Muscle layer of colon (tissue), 2 donors: ENCODE measurements at regions not wholly inside any gene's neighbourhood (a gene's known extent, or its start where the extent isn't known, plus 50 kb on each side); places are given as distances from the start of the nearest gene placed in this dataset.

ENCODE experiments used
- H3K27ac ChIP-seq: one replicate; pipeline ENCODE4 v1.7.0; 2013; ENCODE audit warnings: low read depth, mild to moderate bottlenecking, low read length, moderate library complexity
- H3K27me3 ChIP-seq, 2 donors: one replicate each; pipeline ENCODE4 v1.7.0; 2013; ENCODE audit warnings: low read length in 2 of 2, mild to moderate bottlenecking in 2 of 2; ENCODE audit not compliant: insufficient read depth in 2 of 2, control insufficient read depth in 1 of 2
- H3K36me3 ChIP-seq: one replicate; pipeline ENCODE4 v1.7.0; 2013; ENCODE audit warnings: mild to moderate bottlenecking, low read length; ENCODE audit not compliant: insufficient read depth
- H3K4me1 ChIP-seq: one replicate; pipeline ENCODE4 v1.7.0; 2013; ENCODE audit warnings: mild to moderate bottlenecking, low read length; ENCODE audit not compliant: insufficient read depth
- H3K4me3 ChIP-seq, 2 donors: one replicate each; pipeline ENCODE4 v1.7.0; 2013; ENCODE audit warnings: low read length in 2 of 2, low read depth in 1 of 2, mild to moderate bottlenecking in 1 of 2, moderate library complexity in 1 of 2
- H3K9ac ChIP-seq: one replicate; pipeline ENCODE4 v1.7.0; 2013; ENCODE audit warnings: low read length
- H3K9me3 ChIP-seq: one replicate; pipeline ENCODE4 v1.7.0; 2013; ENCODE audit warnings: mild to moderate bottlenecking, low read length
- donor health status: abdominal sarcoma.
- donor health status: Adenocarcinoma of cecum.

DNA sequence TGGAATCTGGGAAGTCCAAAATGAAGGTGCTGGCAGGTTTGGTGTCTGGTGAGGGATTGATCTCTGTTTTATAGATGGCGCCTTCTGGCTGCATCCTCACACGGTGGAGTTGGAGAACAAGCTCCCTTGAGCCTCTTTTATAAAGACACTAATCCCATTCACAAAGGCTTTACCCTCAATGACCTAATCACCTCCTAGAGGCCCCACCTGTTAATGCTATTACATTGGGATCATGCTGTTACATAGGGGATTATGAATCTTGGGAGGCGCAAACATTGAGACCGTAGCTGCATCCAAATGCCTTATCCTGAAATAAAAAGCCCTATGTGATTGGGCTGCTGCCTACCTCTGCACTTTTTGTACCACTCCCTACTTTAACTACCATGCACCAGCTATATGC, 197.1 kb upstream of the HMHB1 start:
- H3K27me3 ChIP-seq: no peaks in the 10 kb centered on the region
- H3K27ac ChIP-seq: no peak overlapping the region
- H3K4me3 ChIP-seq: no peak overlapping the region
- H3K9ac ChIP-seq: no peak overlapping the region
- H3K4me1 ChIP-seq: no peaks in the 10 kb centered on the region
- H3K36me3 ChIP-seq: no peaks in the 10 kb centered on the region
- H3K9me3 ChIP-seq: no peaks in the 10 kb centered on the region

DNA sequence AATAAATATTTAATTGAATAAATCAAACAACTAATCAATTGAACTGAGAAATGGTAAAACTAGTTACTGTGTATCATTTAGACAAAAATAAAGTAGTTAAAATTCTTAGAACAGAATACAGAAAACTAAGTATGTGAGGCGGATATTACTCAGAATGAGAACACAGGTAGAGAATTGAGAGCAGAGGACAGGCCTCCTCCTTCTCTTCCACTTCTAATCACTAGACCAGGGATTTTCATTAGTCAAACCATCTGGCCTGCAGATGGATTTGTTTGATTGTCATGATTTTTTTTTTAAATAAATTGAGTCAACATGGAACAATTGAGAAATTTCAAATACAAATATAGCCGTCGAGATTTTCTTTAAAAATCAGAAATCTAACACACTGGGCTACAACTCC, 198.6 kb upstream of the HMHB1 start:
- Histone ChIP-seq H3K9me3 (no peaks in the 10 kb centered on the region), H3K4me3 (no peak overlapping the region), H3K27ac (no peak overlapping the region), H3K27me3 (no peaks in the 10 kb centered on the region), H3K4me1 (no peaks in the 10 kb centered on the region), H3K9ac (no peak overlapping the region), H3K36me3 (no peaks in the 10 kb centered on the region)

DNA sequence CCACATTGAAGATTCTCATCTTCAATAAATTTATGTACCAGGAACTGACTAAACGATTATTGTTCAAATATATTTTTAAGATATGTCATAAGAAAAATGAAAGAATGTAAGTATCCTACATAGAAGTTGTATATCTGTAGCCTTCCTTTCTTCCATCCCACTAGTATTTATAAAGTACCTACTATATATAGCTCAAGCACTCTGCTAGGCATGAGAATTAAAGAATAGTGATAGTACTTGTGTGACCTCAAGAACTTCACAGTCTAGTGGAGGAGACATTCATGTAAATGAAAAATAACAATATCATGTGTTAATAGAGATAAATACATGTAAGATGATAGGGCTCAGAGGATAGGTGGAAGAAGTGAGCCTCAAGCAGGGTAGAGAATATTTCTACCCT, 201.0 kb upstream of the HMHB1 start:
- Histone ChIP-seq H3K4me1 (no peaks in the 10 kb centered on the region), H3K27me3 (no peaks in the 10 kb centered on the region), H3K9me3 (no peaks in the 10 kb centered on the region), H3K9ac (no peak overlapping the region), H3K4me3 (no peak overlapping the region), H3K27ac (no peak overlapping the region), H3K36me3 (no peaks in the 10 kb centered on the region)

DNA sequence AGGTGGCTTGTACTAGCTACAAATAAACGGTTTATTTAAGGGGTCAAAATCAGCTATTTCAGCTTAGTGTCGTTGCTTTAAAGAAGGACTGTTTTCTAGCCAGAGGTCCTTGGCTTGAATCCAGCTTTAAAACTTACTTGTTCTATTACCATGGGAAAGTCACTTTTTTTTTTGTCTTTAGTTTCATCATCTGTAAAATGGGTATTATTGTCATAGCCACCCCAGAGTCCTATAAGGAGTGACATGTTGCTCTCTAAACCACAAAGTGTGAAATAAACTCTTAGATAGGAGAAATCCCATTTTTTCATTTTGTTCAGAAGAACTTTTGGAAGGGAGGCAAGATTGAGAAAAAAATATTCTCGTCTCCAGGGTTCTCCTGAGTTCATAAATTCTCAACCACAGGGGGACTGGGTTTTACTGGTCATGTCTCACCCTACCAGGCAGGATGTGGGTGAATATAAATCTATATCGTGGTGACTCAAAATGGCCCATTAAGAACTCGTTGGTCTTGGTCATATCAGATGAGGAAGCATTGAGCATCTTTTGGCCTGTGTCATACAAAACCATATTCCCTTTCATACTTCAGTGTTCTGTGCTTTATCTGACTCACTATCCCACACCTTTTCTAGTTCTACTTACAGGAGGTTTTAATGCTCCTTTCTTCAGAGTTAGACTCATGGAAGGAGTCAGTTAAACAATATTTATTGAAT, 202.7 kb upstream of the NR3C1 start:
- Histone ChIP-seq H3K9ac (no peak overlapping the region), H3K4me3 (no peak overlapping the region), H3K36me3 (no peaks in the 10 kb centered on the region), H3K4me1 (no peaks in the 10 kb centered on the region), H3K27me3 (no peaks in the 10 kb centered on the region), H3K27ac (no peak overlapping the region), H3K9me3 (no peaks in the 10 kb centered on the region)

DNA sequence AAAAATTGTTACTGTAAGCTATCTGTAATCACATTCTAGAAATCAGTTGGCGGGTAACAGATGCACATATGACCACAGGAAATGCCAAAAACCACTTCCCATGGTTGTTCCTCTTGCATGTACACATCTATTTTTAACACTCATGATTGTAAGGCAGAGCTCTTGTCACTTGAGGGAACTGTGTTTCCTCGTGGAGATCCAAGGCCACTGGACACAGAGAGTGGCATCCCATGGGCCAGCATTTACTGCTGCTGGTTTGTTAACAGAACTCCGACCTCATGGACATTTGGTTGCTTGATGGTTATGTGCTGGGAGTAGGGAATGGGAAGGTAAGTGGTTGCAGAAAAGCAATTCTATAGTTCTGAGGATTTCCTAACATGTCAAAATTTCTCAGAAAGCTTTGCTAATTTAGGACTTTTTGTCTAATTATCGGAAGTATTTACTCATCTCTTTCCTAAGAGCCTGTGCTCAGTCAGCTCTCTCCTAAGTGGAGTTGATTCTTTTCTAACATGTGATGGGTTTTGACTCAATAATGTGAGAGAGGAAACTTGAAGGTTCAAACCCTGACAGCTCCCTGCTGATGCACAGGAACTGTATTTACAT, 202.0 kb upstream of the NR3C1 start:
- no peaks in the 10 kb centered on the region for H3K27me3 ChIP-seq
- H3K27ac ChIP-seq: no peak overlapping the region
- H3K9ac ChIP-seq: no peak overlapping the region

DNA sequence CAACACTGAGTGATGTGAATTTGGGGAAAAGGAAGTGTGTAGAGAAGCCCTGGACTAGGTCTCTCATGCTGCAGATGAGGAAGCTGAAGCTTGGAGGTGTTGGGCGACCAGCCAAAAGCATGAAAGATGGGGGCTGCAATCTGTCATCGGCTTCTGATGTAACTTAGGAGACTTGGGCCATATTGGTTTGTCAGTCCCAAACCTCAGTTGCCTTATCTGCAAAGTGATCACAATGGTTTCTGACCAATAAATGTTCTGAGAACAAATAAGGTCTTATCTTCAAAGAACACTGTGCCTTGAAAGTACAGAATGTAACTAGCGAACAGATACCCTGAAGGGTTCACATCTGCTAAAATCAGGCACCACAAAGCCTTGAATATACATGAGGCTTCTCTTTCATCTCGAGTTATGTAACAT, 198.4 kb upstream of the NR3C1 start:
- no peaks in the 10 kb centered on the region for H3K9me3 ChIP-seq
- H3K27me3 ChIP-seq: no peaks in the 10 kb centered on the region
- no peaks in the 10 kb centered on the region for H3K4me1 ChIP-seq
- H3K36me3 ChIP-seq: no peaks in the 10 kb centered on the region
- H3K4me3 ChIP-seq: no peak overlapping the region
- no peak overlapping the region for H3K27ac ChIP-seq
- no peak overlapping the region for H3K9ac ChIP-seq

More for the DNA sequence above, 202.0 kb upstream of the NR3C1 start:
- H3K4me3 ChIP-seq: no peak overlapping the region
- no peaks in the 10 kb centered on the region for H3K9me3 ChIP-seq
- no peaks in the 10 kb centered on the region for H3K36me3 ChIP-seq
- H3K4me1 ChIP-seq: no peaks in the 10 kb centered on the region

DNA sequence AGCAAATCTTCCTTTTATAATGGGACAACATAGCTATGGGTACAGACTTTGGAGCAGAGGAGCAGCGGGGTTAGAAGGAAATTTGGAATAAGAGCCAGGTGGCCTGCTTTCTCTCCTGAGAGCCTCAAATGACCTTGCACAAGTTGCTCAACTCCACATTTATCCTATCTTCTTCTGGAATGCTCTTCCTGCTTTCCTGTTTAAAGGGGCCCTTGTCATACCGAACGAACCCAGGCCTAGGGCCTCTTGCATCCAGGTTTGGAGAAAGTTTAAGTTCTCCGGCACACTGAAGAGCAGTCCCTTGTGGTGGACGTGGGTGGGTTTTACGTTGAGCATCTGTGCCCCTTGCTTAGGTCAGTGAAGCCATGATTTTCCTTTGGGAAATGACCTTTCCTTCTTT, 197.9 kb upstream of the NR3C1 start:
- H3K9me3 ChIP-seq: no peaks in the 10 kb centered on the region
- no peak overlapping the region for H3K4me3 ChIP-seq
- H3K27me3 ChIP-seq: no peaks in the 10 kb centered on the region
- no peak overlapping the region for H3K27ac ChIP-seq
- H3K36me3 ChIP-seq: no peaks in the 10 kb centered on the region
- H3K4me1 ChIP-seq: no peaks in the 10 kb centered on the region
- no peak overlapping the region for H3K9ac ChIP-seq

DNA sequence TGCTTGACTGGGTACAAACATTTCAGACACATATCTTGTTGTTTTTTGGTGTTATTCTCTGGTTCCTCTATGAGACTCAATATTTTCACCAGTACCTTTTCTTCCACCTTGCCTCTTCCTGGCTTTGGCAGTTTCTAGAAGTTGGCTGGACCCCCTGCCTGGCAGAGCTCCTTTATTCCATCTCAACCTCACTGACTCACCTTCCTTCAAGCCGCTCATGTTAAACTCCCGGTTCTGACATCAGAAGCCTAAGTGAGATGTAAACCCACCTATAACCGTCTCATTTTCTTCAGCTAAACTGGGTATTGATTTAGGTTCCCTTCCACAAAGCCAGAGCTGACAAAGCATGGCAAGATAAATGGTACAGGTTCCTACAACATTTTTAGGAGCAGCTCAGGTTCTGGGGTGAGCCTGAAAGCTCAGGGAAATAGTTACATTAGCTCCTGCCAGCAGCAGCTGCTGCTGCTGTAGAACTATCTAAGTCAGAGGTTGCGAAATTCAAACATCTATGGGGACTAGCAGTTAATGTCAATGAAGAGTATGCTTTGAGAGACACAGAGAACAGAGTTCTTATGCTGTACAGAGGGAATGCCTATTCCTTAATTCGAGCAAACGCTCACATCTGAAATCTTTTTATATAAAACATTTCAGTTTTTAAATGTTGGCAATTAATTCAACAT, 197.1 kb upstream of the NR3C1 start:
- no peak overlapping the region for H3K4me3 ChIP-seq
- H3K27me3 ChIP-seq: no peaks in the 10 kb centered on the region
- no peaks in the 10 kb centered on the region for H3K36me3 ChIP-seq
- no peak overlapping the region for H3K9ac ChIP-seq
- H3K27ac ChIP-seq: no peak overlapping the region
- no peaks in the 10 kb centered on the region for H3K4me1 ChIP-seq
- no peaks in the 10 kb centered on the region for H3K9me3 ChIP-seq

DNA sequence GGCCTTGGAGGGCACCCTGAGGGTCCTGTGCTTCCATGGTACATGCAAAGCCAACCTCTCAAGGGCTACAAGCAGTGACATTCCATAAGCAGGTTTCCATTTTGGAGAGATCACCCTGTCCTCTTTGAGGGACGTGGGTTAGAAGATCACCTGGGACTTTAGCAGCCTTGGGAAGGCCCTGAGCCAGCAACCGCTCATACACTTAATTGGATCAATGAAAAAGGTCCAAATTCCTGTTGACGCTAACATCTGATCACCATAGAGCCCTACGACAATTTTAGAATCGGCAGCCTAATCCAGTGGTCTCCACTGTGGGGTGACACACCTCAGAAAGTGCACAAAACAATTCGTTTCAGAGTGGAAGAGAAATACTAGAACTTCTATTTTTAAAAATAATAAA, 196.0 kb upstream of the NR3C1 start:
- no peak overlapping the region for H3K9ac ChIP-seq
- no peaks in the 10 kb centered on the region for H3K9me3 ChIP-seq
- no peaks in the 10 kb centered on the region for H3K4me1 ChIP-seq
- H3K27me3 ChIP-seq: no peaks in the 10 kb centered on the region
- H3K36me3 ChIP-seq: no peaks in the 10 kb centered on the region
- no peak overlapping the region for H3K4me3 ChIP-seq
- no peak overlapping the region for H3K27ac ChIP-seq

DNA sequence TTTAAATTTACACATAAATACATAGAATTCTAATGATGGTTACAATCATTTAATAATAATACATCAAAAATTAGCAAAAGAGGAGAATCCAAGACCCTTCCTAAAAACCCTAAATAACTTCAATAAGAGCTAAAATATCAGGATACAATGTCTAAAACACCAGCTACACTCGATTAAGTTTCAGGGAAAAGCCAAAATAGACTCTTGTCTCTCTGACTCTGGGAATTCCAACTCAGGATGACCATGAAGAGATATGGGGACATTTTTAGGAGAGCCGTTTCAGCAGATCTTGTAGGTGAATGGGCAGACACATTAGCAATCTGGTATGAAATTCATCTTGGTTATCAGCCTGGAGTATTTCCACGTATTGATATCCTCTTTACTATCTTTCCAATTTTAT, 193.3 kb upstream of the NR3C1 start:
- Histone ChIP-seq H3K36me3 (no peaks in the 10 kb centered on the region), H3K27ac (no peak overlapping the region), H3K4me1 (no peaks in the 10 kb centered on the region), H3K27me3 (no peaks in the 10 kb centered on the region), H3K4me3 (no peak overlapping the region), H3K9ac (no peak overlapping the region), H3K9me3 (no peaks in the 10 kb centered on the region)

DNA sequence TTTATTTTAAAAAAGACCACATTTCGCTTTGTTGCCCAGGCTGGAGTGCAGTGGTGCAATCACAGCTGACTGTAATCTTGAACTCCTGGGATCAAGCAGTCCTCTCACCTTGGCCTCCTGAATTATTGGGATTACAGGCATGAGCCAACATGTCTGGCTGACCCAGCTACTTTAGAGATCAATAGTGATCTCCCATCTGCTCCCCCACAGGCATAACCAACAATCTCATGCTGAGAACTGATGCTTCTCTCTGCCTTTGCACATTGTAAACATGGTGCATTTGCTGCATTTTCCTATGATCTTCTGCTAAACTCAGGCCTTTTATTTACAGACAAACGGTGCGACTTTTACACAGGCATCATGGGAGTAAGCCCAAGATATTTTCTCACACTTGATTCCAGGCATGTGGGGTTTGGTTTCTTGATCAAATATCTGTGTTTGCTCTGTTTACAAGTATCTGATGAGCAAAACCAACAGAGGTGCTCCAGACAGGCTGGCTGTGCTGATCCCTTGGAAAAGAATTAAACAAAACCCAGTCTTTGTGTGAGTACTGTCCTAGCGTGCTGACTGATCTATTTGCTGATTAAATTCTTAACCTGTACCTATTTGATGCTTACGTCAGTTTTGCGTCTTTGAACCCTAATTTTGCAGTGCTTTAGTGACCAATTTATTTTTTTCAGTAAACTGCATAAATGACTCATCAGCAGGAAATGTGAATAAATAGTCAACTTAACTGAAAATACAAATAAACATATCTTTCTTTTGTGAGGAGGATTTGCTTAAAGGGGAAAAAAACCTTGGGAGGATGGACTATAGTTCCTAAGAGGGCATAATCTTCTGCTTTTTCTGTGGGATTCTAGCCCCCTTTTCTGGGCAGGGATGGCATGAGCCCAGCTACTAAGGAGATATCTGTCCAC, 191.7 kb upstream of the NR3C1 start:
- no peak overlapping the region for H3K9ac ChIP-seq
- H3K4me1 ChIP-seq: no peaks in the 10 kb centered on the region
- no peak overlapping the region for H3K4me3 ChIP-seq
- H3K36me3 ChIP-seq: no peaks in the 10 kb centered on the region
- H3K9me3 ChIP-seq: no peaks in the 10 kb centered on the region
- no peaks in the 10 kb centered on the region for H3K27me3 ChIP-seq
- no peak overlapping the region for H3K27ac ChIP-seq
